RCC 7860 (cell line): ENCODE measurements at regions not wholly inside any gene's neighbourhood (a gene's known extent, or its start where the extent isn't known, plus 50 kb on each side); places are given as distances from the start of the nearest gene placed in this dataset.

Experiments
- DNase-seq: peaks from one replicate; pipeline ENCODE4 v3.0.0-alpha.2; 2015; ENCODE audit warnings: low spot score
- FAIRE-seq: peaks from 2 replicates; lab custom pipeline; 2012; peaks lifted over from hg19 to GRCh38; lab: Jason Lieb, UNC

GRCh38 chr5:57825031-57825686 is 342.5 kb upstream of the ACTBL2 start:
- DNase-seq = peak; percentile 98
- peak; percentile 98 for FAIRE-seq

GRCh38 chr5:57824623-57825022 is 342.0 kb upstream of the ACTBL2 start:
- no peak for DNase-seq
- FAIRE-seq = no peak

- DNase-seq (peak; percentile 95), FAIRE-seq (peak; percentile 90)
Measured at GRCh38 chr5:57824047-57824446, 341.4 kb upstream of the ACTBL2 start.

GRCh38 chr5:57822651-57823050 is 340.0 kb upstream of the ACTBL2 start:
- no peak for FAIRE-seq
- no peak for DNase-seq

- DNase-seq = no peak
- no peak for FAIRE-seq
Measured at GRCh38 chr5:57818397-57818796, 335.8 kb upstream of the ACTBL2 start.

GRCh38 chr5:57817924-57818323 is 335.3 kb upstream of the ACTBL2 start:
- DNase-seq = no peak
- FAIRE-seq = no peak

GRCh38 chr5:57817001-57817453 is 334.4 kb upstream of the ACTBL2 start:
- DNase-seq (peak; percentile 42), FAIRE-seq (peak; percentile 21)

GRCh38 chr5:57816108-57816507 is 333.5 kb upstream of the ACTBL2 start:
- FAIRE-seq = peak; percentile 96
- DNase-seq = peak; percentile 96

GRCh38 chr5:57805732-57806131 is 323.1 kb upstream of the ACTBL2 start:
- peak; percentile 23 for DNase-seq
- no peak for FAIRE-seq

- no peak for FAIRE-seq
Measured at GRCh38 chr5:57805170-57805569, 322.6 kb upstream of the ACTBL2 start.

GRCh38 chr5:57804505-57804904 is 321.9 kb upstream of the ACTBL2 start:
- DNase-seq = no peak

More at GRCh38 chr5:57805170-57805569, 322.6 kb upstream of the ACTBL2 start:
- no peak for DNase-seq

GRCh38 chr5:57804007-57804444 is 321.4 kb upstream of the ACTBL2 start:
- DNase-seq (no peak), FAIRE-seq (no peak)

More at GRCh38 chr5:57804505-57804904, 321.9 kb upstream of the ACTBL2 start:
- FAIRE-seq = no peak

- FAIRE-seq = no peak
Measured at GRCh38 chr5:57802131-57802530, 319.5 kb upstream of the ACTBL2 start.

GRCh38 chr5:57795203-57795602 is 312.6 kb upstream of the ACTBL2 start:
- FAIRE-seq (no peak), DNase-seq (no peak)

More at GRCh38 chr5:57802131-57802530, 319.5 kb upstream of the ACTBL2 start:
- no peak for DNase-seq

- DNase-seq (no peak), FAIRE-seq (no peak)
Measured at GRCh38 chr5:57791875-57792274, 309.3 kb upstream of the ACTBL2 start.

- FAIRE-seq (no peak), DNase-seq (no peak)
Measured at GRCh38 chr5:57785946-57786345, 303.3 kb upstream of the ACTBL2 start.

- FAIRE-seq = no peak
- DNase-seq = no peak
Measured at GRCh38 chr5:57784121-57784520, 301.5 kb upstream of the ACTBL2 start.

- DNase-seq = no peak
- FAIRE-seq = no peak
Measured at GRCh38 chr5:57783693-57784092, 301.1 kb upstream of the ACTBL2 start.

- FAIRE-seq (no peak), DNase-seq (no peak)
Measured at GRCh38 chr5:57780961-57781325, 298.3 kb upstream of the ACTBL2 start.

- no peak for FAIRE-seq
Measured at GRCh38 chr5:57780306-57780960, 297.8 kb upstream of the ACTBL2 start.

GRCh38 chr5:57779383-57780223 is 297.0 kb upstream of the ACTBL2 start:
- FAIRE-seq (peak; percentile 78), DNase-seq (peak; percentile 68)

More at GRCh38 chr5:57780306-57780960, 297.8 kb upstream of the ACTBL2 start:
- peak; percentile 25 for DNase-seq
